SK-N-SH (cell line): ENCODE measurements at regions not wholly inside any gene's neighbourhood (a gene's known extent, or its start where the extent isn't known, plus 50 kb on each side); places are given as distances from the start of the nearest gene placed in this dataset.

Source experiments
- CTCF ChIA-PET: fragments of 300-600, 350-600 bp; formaldehyde crosslinking; extraction: SDS; loops from one replicate; lab custom pipeline; 2021; lab: Yijun Ruan, JAX
- POLR2A ChIA-PET: fragments of 350-600 bp; sonication (Branson Sonifier 250); formaldehyde crosslinking; extraction: SDS; loops from one replicate; lab custom pipeline; 2020; ENCODE audit warnings: antibody characterized with exemption, inconsistent platforms; lab: Yijun Ruan, JAX
- DNase-seq: peaks from one replicate; pipeline ENCODE4 v3.0.0; 2012
- H2AFZ ChIP-seq: fragments of 200-600 bp; sonication (generic); 2 replicates; pipeline ENCODE4 v1.8.1; 2016; ENCODE audit warnings: antibody characterized with exemption, mild to moderate bottlenecking, low read depth
- H3F3A ChIP-seq: fragments of 200-600 bp; sonication (generic); replicated peaks from 2 replicates; pipeline ENCODE3; 2016; ENCODE audit warnings: antibody characterized with exemption, mild to moderate bottlenecking; ENCODE audit not compliant: insufficient read depth
- H3K27ac ChIP-seq, 2 experiments: fragments of 200-500 bp in 1 of 2; fragments of 200-600 bp in 1 of 2; sonication (Bioruptor generic) in 1 of 2; sonication (generic), shearing (Covaris generic) in 1 of 2; 2 replicates each; pipeline versions ENCODE4 v1.5.1 to v1.6.1; 2014 to 2016; ENCODE audit warnings: low read depth in 2 of 2, inconsistent platforms in 1 of 2, low read length in 1 of 2, mild to moderate bottlenecking in 1 of 2, mixed read lengths in 1 of 2
- H3K27me3 ChIP-seq: fragments of 200-600 bp; sonication (generic), shearing (Covaris generic); 2 replicates; pipeline ENCODE4 v1.6.1; 2016; ENCODE audit warnings: mixed run types; ENCODE audit not compliant: insufficient read depth
- H3K36me3 ChIP-seq, 2 experiments: fragments of 200-500 bp in 1 of 2; fragments of 200-600 bp in 1 of 2; sonication (Bioruptor generic) in 1 of 2; sonication (generic) in 1 of 2; replicated peaks in 1 of 2; 2 replicates each; pipeline versions ENCODE3 to v1.5.1; 2014 to 2016; ENCODE audit warnings: low read length in 1 of 2, mild to moderate bottlenecking in 1 of 2; ENCODE audit not compliant: insufficient read depth in 2 of 2, control insufficient read depth in 1 of 2
- H3K4me1 ChIP-seq, 2 experiments: fragments of 200-500 bp in 1 of 2; fragments of 200-600 bp in 1 of 2; sonication (Bioruptor generic) in 1 of 2; sonication (generic), shearing (Covaris generic) in 1 of 2; 2 replicates each; pipeline versions ENCODE4 v1.5.1 to v1.6.1; 2014 to 2016; ENCODE audit warnings: low read depth in 1 of 2, low read length in 1 of 2, mixed run types in 1 of 2; ENCODE audit not compliant: insufficient read depth in 2 of 2, control insufficient read depth in 1 of 2
- H3K4me2 ChIP-seq: fragments of 200-600 bp; sonication (generic), shearing (Covaris generic); 2 replicates; pipeline ENCODE4 v1.6.1; 2017; ENCODE audit warnings: mixed run types
- H3K4me3 ChIP-seq, 2 experiments: fragments of 200-500 bp in 1 of 2; fragments of 200-600 bp in 1 of 2; sonication (Bioruptor generic) in 1 of 2; sonication (generic), shearing (Covaris generic) in 1 of 2; 2 replicates each; pipeline versions ENCODE4 v1.5.1 to v1.8.1; 2014 to 2016; ENCODE audit warnings: low read depth in 2 of 2, inconsistent platforms in 1 of 2, low read length in 1 of 2, mild to moderate bottlenecking in 1 of 2, mixed read lengths in 1 of 2, moderate library complexity in 1 of 2
- H3K79me2 ChIP-seq: fragments of 200-600 bp; sonication (generic); 2 replicates; pipeline ENCODE4 v1.8.1; 2017; ENCODE audit warnings: mild to moderate bottlenecking; ENCODE audit not compliant: insufficient read depth
- H3K9ac ChIP-seq: fragments of 200-600 bp; sonication (generic); 2 replicates; pipeline ENCODE4 v1.6.1; 2017; ENCODE audit warnings: mixed run types
- H3K9me2 ChIP-seq: fragments of 200-600 bp; sonication (generic); 2 replicates; pipeline ENCODE4 v1.6.1; 2017; ENCODE audit warnings: mixed run types
- H3K9me3 ChIP-seq: fragments of 200-600 bp; sonication (generic); 2 replicates; pipeline ENCODE4 v1.6.1; 2017; ENCODE audit warnings: mixed run types, mild to moderate bottlenecking, moderate library complexity
- H4K20me1 ChIP-seq: fragments of 200-600 bp; sonication (generic); 2 replicates; pipeline ENCODE4 v1.6.1; 2017; ENCODE audit warnings: mild to moderate bottlenecking, mixed run types; ENCODE audit not compliant: insufficient read depth
- EP300 ChIP-seq, 2 experiments: IDR thresholded peaks; 2 replicates each; pipeline versions ENCODE4 v1.4.0 to v1.6.1; 2012; ENCODE audit warnings: borderline replicate concordance in 1 of 2, low read depth in 1 of 2, low read length in 1 of 2
- FOSL2 ChIP-seq: IDR thresholded peaks from 2 replicates; pipeline ENCODE4 v1.4.0; 2012; ENCODE audit warnings: low read depth, mild to moderate bottlenecking, moderate library complexity, borderline replicate concordance
- FOXJ3 ChIP-seq: sonication (generic); formaldehyde crosslinking; IDR thresholded peaks from 2 replicates; pipeline ENCODE4 v1.5.1; 2020; ENCODE audit warnings: mild to moderate bottlenecking, missing genetic modification reagents
- FOXM1 ChIP-seq: IDR thresholded peaks from 2 replicates; pipeline ENCODE4 v1.4.0; 2012; ENCODE audit warnings: low read depth, mild to moderate bottlenecking
- GABPA ChIP-seq: IDR thresholded peaks from 2 replicates; pipeline ENCODE4 v1.4.0; 2012; ENCODE audit warnings: low read depth, mild to moderate bottlenecking
- GATA2 ChIP-seq: sonication (generic); formaldehyde crosslinking; IDR thresholded peaks from 2 replicates; pipeline ENCODE4 v1.5.0; 2020; ENCODE audit warnings: mild to moderate bottlenecking, missing genetic modification reagents
- MEF2A ChIP-seq: IDR thresholded peaks from 2 replicates; pipeline ENCODE4 v1.4.0; 2012; ENCODE audit warnings: low read depth, borderline replicate concordance
- RAD21 ChIP-seq: IDR thresholded peaks from 2 replicates; pipeline ENCODE4 v1.6.1; 2012; ENCODE audit warnings: mild to moderate bottlenecking, low read length
- RCOR1 ChIP-seq: fragments of 150-350 bp; IDR thresholded peaks from 2 replicates; pipeline ENCODE4 v1.6.1; 2017; ENCODE audit warnings: antibody characterized with exemption, low read length
- REST ChIP-seq: IDR thresholded peaks from 2 replicates; pipeline ENCODE4 v1.6.1; 2012; ENCODE audit warnings: mild to moderate bottlenecking, low read depth, low read length, moderate library complexity
- RFX5 ChIP-seq: IDR thresholded peaks from 2 replicates; pipeline ENCODE4 v1.6.1; 2012; ENCODE audit warnings: mild to moderate bottlenecking, improper control_type of control experiment, low read length
- SIN3A ChIP-seq: IDR thresholded peaks from 2 replicates; pipeline ENCODE4 v1.6.1; 2012; ENCODE audit warnings: low read depth, mild to moderate bottlenecking, low read length, moderate library complexity, borderline replicate concordance
- SMC3 ChIP-seq: IDR thresholded peaks from 2 replicates; pipeline ENCODE4 v1.6.1; 2012; ENCODE audit warnings: low read depth, low read length, improper control_type of control experiment
- TCF12 ChIP-seq: IDR thresholded peaks from 2 replicates; pipeline ENCODE4 v1.4.0; 2012
- TEAD4 ChIP-seq: IDR thresholded peaks from 2 replicates; pipeline ENCODE4 v1.4.0; 2012; ENCODE audit warnings: mild to moderate bottlenecking, borderline replicate concordance; ENCODE audit not compliant: insufficient read depth
- USF2 ChIP-seq: fragments of 150-350 bp; IDR thresholded peaks from 2 replicates; pipeline ENCODE4 v1.6.1; 2017; ENCODE audit warnings: antibody characterized with exemption, low read length, low read depth, borderline replicate concordance
- YY1 ChIP-seq: IDR thresholded peaks from 2 replicates; pipeline ENCODE4 v1.4.0; 2012; ENCODE audit warnings: low read depth, mild to moderate bottlenecking
- WGBS: methylation state at CpG from one replicate; pipeline ENCODE4 v1.1.6; 2017; ENCODE audit warnings: low lambda C conversion rate; 5-methylcytosine and 5-hydroxymethylcytosine counted together
- TF ChIP-seq, protein P1 (sequence below): IDR thresholded peaks from 2 replicates; pipeline ENCODE4 v1.4.0; 2012; ENCODE audit warnings: low read depth, borderline replicate concordance
- TF ChIP-seq, protein P2 (sequence below): fragments of 150-350 bp; IDR thresholded peaks from 2 replicates; pipeline ENCODE4 v1.6.1; 2016; ENCODE audit warnings: mild to moderate bottlenecking, low read depth, low read length

DNA sequence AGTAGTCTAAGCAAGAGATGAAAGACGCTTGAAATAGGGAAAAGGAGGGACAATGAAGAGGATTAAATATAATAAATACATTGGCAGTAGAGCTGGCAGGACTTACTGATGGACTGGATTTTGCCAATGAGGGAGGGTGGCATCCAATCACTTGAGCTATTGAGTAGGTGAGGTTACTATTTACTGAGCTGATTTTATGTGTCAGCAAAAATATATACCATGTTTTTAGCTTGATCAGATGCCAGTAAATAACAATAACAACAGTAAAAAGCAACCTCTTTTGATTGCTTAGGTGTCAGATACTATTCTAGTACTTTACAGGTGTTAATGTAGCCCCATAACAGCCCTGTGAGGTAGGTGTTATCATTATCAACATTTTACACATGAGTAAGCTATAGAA, 187.5 kb upstream of the LMNTD1 start (continued):
- TF ChIP-seq USF2: no peak
- TF ChIP-seq RFX5: no peak
- TF ChIP-seq, protein P1, sequence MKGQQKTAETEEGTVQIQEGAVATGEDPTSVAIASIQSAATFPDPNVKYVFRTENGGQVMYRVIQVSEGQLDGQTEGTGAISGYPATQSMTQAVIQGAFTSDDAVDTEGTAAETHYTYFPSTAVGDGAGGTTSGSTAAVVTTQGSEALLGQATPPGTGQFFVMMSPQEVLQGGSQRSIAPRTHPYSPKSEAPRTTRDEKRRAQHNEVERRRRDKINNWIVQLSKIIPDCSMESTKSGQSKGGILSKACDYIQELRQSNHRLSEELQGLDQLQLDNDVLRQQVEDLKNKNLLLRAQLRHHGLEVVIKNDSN: no peak
- no peak for TF ChIP-seq RCOR1
- no peak for TF ChIP-seq GABPA
- TF ChIP-seq FOXJ3 (CRISPR knock-in tag): no peak
- no peak for TF ChIP-seq YY1
- no peak for TF ChIP-seq FOXM1
- TF ChIP-seq GATA2 (CRISPR knock-in tag): no peak
- no peak for TF ChIP-seq FOSL2

DNA sequence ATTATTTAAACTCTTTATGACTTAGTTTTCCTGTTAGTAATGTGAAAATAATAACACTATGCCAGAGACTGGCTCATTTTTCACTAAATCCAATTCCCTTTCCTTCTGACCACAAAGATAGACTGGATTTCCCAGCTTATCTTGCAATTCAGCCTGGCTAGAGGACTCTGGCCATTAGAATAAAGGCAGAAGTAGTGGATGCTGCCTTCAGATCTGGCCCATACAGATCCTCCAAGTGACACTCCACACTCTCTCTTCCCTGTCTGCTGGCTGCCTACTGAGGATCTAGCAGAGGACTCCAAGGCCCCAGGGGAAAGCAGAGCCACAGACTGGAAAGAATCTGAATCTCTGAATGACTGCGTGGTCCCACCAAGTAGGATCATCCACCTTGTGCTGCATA, 188.8 kb upstream of the LMNTD1 start:
- Histone ChIP-seq H3K27me3 (no peaks in the 10 kb centered on the region), H3F3A (no peaks in the 10 kb centered on the region), H3K27ac (no peak overlapping the region), H3K9ac (no peak overlapping the region), H3K36me3 (no peaks in the 10 kb centered on the region), H4K20me1 (no peaks in the 10 kb centered on the region), H3K4me2 (no peak overlapping the region)
- TF ChIP-seq SMC3 (no peak), GATA2 (CRISPR knock-in tag) (no peak)
- TF ChIP-seq, all 33 proteins: peak for 0
- peaks cover 0 to 2% of the 10 kb centered on the region in 2 experiments; a peak in 2 of 4 replicates for H3K4me1 ChIP-seq
- H3K4me3 ChIP-seq: no peak overlapping the region
- CTCF ChIA-PET: no interaction called here
- H3K79me2 ChIP-seq: no peaks in the 10 kb centered on the region
- no peaks in the 10 kb centered on the region for H3K9me2 ChIP-seq
- no peak overlapping the region for H2AFZ ChIP-seq
- POLR2A ChIA-PET: no interaction called here
- no peaks in the 10 kb centered on the region for H3K9me3 ChIP-seq
- 100% methylated on average over 1 of the region's 1 CpG for WGBS
- DNase-seq: no peak

DNA sequence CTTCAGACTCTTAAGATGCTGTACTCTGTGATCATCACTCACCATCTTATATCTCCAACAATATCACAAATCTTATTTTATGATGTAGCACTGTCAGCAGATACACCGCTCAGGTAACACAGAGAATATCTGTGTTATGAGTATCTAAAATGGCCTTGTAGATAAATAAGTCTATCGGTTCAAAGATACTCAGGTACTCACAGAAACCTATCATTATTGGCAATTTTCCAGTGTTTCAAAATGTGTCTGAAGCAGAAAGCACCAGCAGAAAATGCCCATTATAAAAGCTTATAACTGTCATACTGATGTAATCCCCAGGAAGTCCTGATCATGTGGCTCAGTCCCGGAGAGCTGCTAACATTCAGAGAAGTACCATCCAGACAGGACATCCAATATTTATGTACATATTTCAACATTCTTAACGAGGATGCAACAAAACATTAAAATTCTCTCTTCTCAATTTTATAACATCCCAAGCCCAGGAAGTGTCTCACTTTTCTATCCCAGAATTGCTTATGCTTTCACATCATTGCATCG, 190.7 kb upstream of the LMNTD1 start:
- no peaks in the 10 kb centered on the region for H3F3A ChIP-seq
- no peaks in the 10 kb centered on the region for H3K27me3 ChIP-seq
- no peaks in the 10 kb centered on the region for H3K36me3 ChIP-seq
- H4K20me1 ChIP-seq: no peaks in the 10 kb centered on the region
- no peaks in the 10 kb centered on the region for H3K9me2 ChIP-seq
- CTCF ChIA-PET: interaction anchor here (1.3 kb wide), 1 partner anchor 24 kb away, joined by 3 read pairs; no protein-coding TSS in a partner anchor
- no peak overlapping the region for H2AFZ ChIP-seq
- POLR2A ChIA-PET: no interaction called here
- H3K9me3 ChIP-seq: no peaks in the 10 kb centered on the region
- WGBS: 72% methylated on average over 5 of the region's 5 CpGs
- H3K4me1 ChIP-seq: peaks cover 0 to 2% of the 10 kb centered on the region in 2 experiments; a peak in 2 of 4 replicates
- no peak overlapping the region for H3K9ac ChIP-seq
- DNase-seq: no peak
- H3K4me3 ChIP-seq: no peak overlapping the region
- H3K4me2 ChIP-seq: no peak overlapping the region
- no peak overlapping the region for H3K27ac ChIP-seq
- H3K79me2 ChIP-seq: no peaks in the 10 kb centered on the region
- TF ChIP-seq RAD21: no peak
- no peak for TF ChIP-seq FOXJ3 (CRISPR knock-in tag)
- no peak for TF ChIP-seq SIN3A
- TF ChIP-seq REST: no peak
- no peak for TF ChIP-seq FOSL2
- TF ChIP-seq, protein P2, sequence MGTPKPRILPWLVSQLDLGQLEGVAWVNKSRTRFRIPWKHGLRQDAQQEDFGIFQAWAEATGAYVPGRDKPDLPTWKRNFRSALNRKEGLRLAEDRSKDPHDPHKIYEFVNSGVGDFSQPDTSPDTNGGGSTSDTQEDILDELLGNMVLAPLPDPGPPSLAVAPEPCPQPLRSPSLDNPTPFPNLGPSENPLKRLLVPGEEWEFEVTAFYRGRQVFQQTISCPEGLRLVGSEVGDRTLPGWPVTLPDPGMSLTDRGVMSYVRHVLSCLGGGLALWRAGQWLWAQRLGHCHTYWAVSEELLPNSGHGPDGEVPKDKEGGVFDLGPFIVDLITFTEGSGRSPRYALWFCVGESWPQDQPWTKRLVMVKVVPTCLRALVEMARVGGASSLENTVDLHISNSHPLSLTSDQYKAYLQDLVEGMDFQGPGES: no peak
- TF ChIP-seq TCF12: no peak
- no peak for TF ChIP-seq MEF2A
- no peak for TF ChIP-seq TEAD4
- no peak for TF ChIP-seq SMC3
- no peak for TF ChIP-seq USF2
- no peak for TF ChIP-seq EP300 (IDR thresholded peaks at IDR 0.05; ENCODE audit: borderline replicate concordance in 1 of 2, low read depth in 1 of 2, low read length in 1 of 2)
